ENCODE measurements at regions not wholly inside any gene's neighbourhood (a gene's known extent, or its start where the extent isn't known, plus 50 kb on each side); places are given as distances from the start of the nearest gene placed in this dataset.
"Not testable (repeated sequence)": the region's sequence is repeated elsewhere in the genome, so short reads cannot be mapped to it uniquely, and the experiment has no call there.

- Histone ChIP-seq H3K4me1 (ENCODE audit: control insufficient read depth, insufficient read depth, low read length, poor library complexity, severe bottlenecking) (peaks cover 26% of the 10 kb centered on the region), H3K4me3 (ENCODE audit: extremely low read depth, insufficient read depth, low read length, poor library complexity, severe bottlenecking) (no peak overlapping the region), H3K9me3 (ENCODE audit: control insufficient read depth, low read length) (no peaks in the 10 kb centered on the region), H3K27ac (ENCODE audit: low read depth, low read length, severe bottlenecking) (no peak overlapping the region), H3K36me3 (ENCODE audit: control insufficient read depth, insufficient read depth, low read length) (no peaks in the 10 kb centered on the region)
- 81 to 83% methylated on average over 6 of the region's 6 CpGs for WGBS, 2 experiments (ENCODE audit: insufficient coverage in 2 of 2)
Measured at GRCh38 chr20:50447102-50447804, 62.9 kb upstream of the PTPN1 start.

GRCh38 chr20:50447817-50448216 lies 62.4 kb upstream of the PTPN1 start:
- 86 to 100% methylated on average over 2 to 5 of the region's 7 CpGs for WGBS, 2 experiments (ENCODE audit: insufficient coverage in 2 of 2)
- H3K9me3 ChIP-seq (ENCODE audit: control insufficient read depth, low read length): no peaks in the 10 kb centered on the region
- no peak overlapping the region for H3K4me3 ChIP-seq (ENCODE audit: extremely low read depth, insufficient read depth, low read length, poor library complexity, severe bottlenecking)
- H3K27ac ChIP-seq (ENCODE audit: low read depth, low read length, severe bottlenecking): no peak overlapping the region
- no peaks in the 10 kb centered on the region for H3K36me3 ChIP-seq (ENCODE audit: control insufficient read depth, insufficient read depth, low read length)
- H3K4me1 ChIP-seq (ENCODE audit: control insufficient read depth, insufficient read depth, low read length, poor library complexity, severe bottlenecking): peaks cover 26% of the 10 kb centered on the region

GRCh38 chr20:50448625-50449403 lies 61.4 kb upstream of the PTPN1 start:
- not testable (repeated sequence) for H3K36me3 ChIP-seq (ENCODE audit: control insufficient read depth, insufficient read depth, low read length); H3K27ac ChIP-seq (ENCODE audit: low read depth, low read length, severe bottlenecking); H3K4me3 ChIP-seq (ENCODE audit: extremely low read depth, insufficient read depth, low read length, poor library complexity, severe bottlenecking); H3K9me3 ChIP-seq (ENCODE audit: control insufficient read depth, low read length)
- H3K4me1 ChIP-seq (ENCODE audit: control insufficient read depth, insufficient read depth, low read length, poor library complexity, severe bottlenecking): peaks cover 26% of the 10 kb centered on the region
- 76 to 94% methylated on average over 8 of the region's 10 CpGs for WGBS, 2 experiments (ENCODE audit: insufficient coverage in 2 of 2)

GRCh38 chr20:50449738-50450492 lies 60.3 kb upstream of the PTPN1 start:
- H3K27ac ChIP-seq (ENCODE audit: low read depth, low read length, severe bottlenecking): no peak overlapping the region
- H3K36me3 ChIP-seq (ENCODE audit: control insufficient read depth, insufficient read depth, low read length): no peaks in the 10 kb centered on the region
- H3K4me1 ChIP-seq (ENCODE audit: control insufficient read depth, insufficient read depth, low read length, poor library complexity, severe bottlenecking): peaks cover 26% of the 10 kb centered on the region
- H3K4me3 ChIP-seq (ENCODE audit: extremely low read depth, insufficient read depth, low read length, poor library complexity, severe bottlenecking): no peak overlapping the region
- no peaks in the 10 kb centered on the region for H3K9me3 ChIP-seq (ENCODE audit: control insufficient read depth, low read length)
- 87 to 91% methylated on average over 5 to 7 of the region's 9 CpGs for WGBS, 2 experiments (ENCODE audit: insufficient coverage in 2 of 2)

- WGBS, 2 experiments (ENCODE audit: insufficient coverage in 2 of 2): 83 to 91% methylated on average over 1 of the region's 1 CpG
- Histone ChIP-seq H3K4me1 (ENCODE audit: control insufficient read depth, insufficient read depth, low read length, poor library complexity, severe bottlenecking) (peaks cover 26% of the 10 kb centered on the region), H3K36me3 (ENCODE audit: control insufficient read depth, insufficient read depth, low read length) (no peaks in the 10 kb centered on the region), H3K9me3 (ENCODE audit: control insufficient read depth, low read length) (no peaks in the 10 kb centered on the region), H3K27ac (ENCODE audit: low read depth, low read length, severe bottlenecking) (no peak overlapping the region), H3K4me3 (ENCODE audit: extremely low read depth, insufficient read depth, low read length, poor library complexity, severe bottlenecking) (no peak overlapping the region)
Measured at GRCh38 chr20:50450493-50450826, 59.7 kb upstream of the PTPN1 start.

GRCh38 chr20:50450881-50451752 lies 59.1 kb upstream of the PTPN1 start:
- Histone ChIP-seq H3K4me1 (ENCODE audit: control insufficient read depth, insufficient read depth, low read length, poor library complexity, severe bottlenecking) (peaks cover 30% of the 10 kb centered on the region), H3K4me3 (ENCODE audit: extremely low read depth, insufficient read depth, low read length, poor library complexity, severe bottlenecking) (no peak overlapping the region), H3K27ac (ENCODE audit: low read depth, low read length, severe bottlenecking) (peak overlapping the region; percentile 62), H3K36me3 (ENCODE audit: control insufficient read depth, insufficient read depth, low read length) (no peaks in the 10 kb centered on the region), H3K9me3 (ENCODE audit: control insufficient read depth, low read length) (no peaks in the 10 kb centered on the region)
- 13 to 34% methylated on average over 9 to 13 of the region's 19 CpGs for WGBS, 2 experiments (ENCODE audit: insufficient coverage in 2 of 2)

- H3K9me3 ChIP-seq (ENCODE audit: control insufficient read depth, low read length); H3K36me3 ChIP-seq (ENCODE audit: control insufficient read depth, insufficient read depth, low read length); H3K27ac ChIP-seq (ENCODE audit: low read depth, low read length, severe bottlenecking); H3K4me3 ChIP-seq (ENCODE audit: extremely low read depth, insufficient read depth, low read length, poor library complexity, severe bottlenecking): not testable (repeated sequence)
- WGBS, 2 experiments (ENCODE audit: insufficient coverage in 2 of 2): 70 to 78% methylated on average over 2 to 5 of the region's 9 CpGs
- peaks cover 30% of the 10 kb centered on the region for H3K4me1 ChIP-seq (ENCODE audit: control insufficient read depth, insufficient read depth, low read length, poor library complexity, severe bottlenecking)
Measured at GRCh38 chr20:50451792-50452425, 58.3 kb upstream of the PTPN1 start.

GRCh38 chr20:50453533-50454244 lies 56.5 kb upstream of the PTPN1 start:
- Histone ChIP-seq H3K9me3 (ENCODE audit: control insufficient read depth, low read length) (no peaks in the 10 kb centered on the region), H3K36me3 (ENCODE audit: control insufficient read depth, insufficient read depth, low read length) (no peaks in the 10 kb centered on the region), H3K27ac (ENCODE audit: low read depth, low read length, severe bottlenecking) (no peak overlapping the region), H3K4me1 (ENCODE audit: control insufficient read depth, insufficient read depth, low read length, poor library complexity, severe bottlenecking) (peaks cover 30% of the 10 kb centered on the region), H3K4me3 (ENCODE audit: extremely low read depth, insufficient read depth, low read length, poor library complexity, severe bottlenecking) (no peak overlapping the region)
- WGBS, 2 experiments (ENCODE audit: insufficient coverage in 2 of 2): 94% methylated on average over 2 of the region's 6 CpGs

GRCh38 chr20:50455245-50455644 lies 54.9 kb upstream of the PTPN1 start:
- 93 to 97% methylated on average over 3 to 4 of the region's 5 CpGs for WGBS, 2 experiments (ENCODE audit: insufficient coverage in 2 of 2)
- H3K36me3 ChIP-seq (ENCODE audit: control insufficient read depth, insufficient read depth, low read length); H3K9me3 ChIP-seq (ENCODE audit: control insufficient read depth, low read length); H3K27ac ChIP-seq (ENCODE audit: low read depth, low read length, severe bottlenecking); H3K4me3 ChIP-seq (ENCODE audit: extremely low read depth, insufficient read depth, low read length, poor library complexity, severe bottlenecking): not testable (repeated sequence)
- H3K4me1 ChIP-seq (ENCODE audit: control insufficient read depth, insufficient read depth, low read length, poor library complexity, severe bottlenecking): peaks cover 17% of the 10 kb centered on the region
